ENCODE measurements at regions not wholly inside any gene's neighbourhood (a gene's known extent, or its start where the extent isn't known, plus 50 kb on each side); places are given as distances from the start of the nearest gene placed in this dataset.

GRCh38 chr5:6158974-6159831, 219.1 kb downstream of the MED10 start:
- H3K4me2 ChIP-seq (ENCODE audit: low read length): no peak overlapping the region
- no peaks in the 10 kb centered on the region for H3F3A ChIP-seq (ENCODE audit: insufficient read depth, low read length, poor library complexity, severe bottlenecking)
- no peak overlapping the region for H3K27ac ChIP-seq (ENCODE audit: low read length)
- TF ChIP-seq EP300 (conservative IDR thresholded peaks at IDR 0.05; ENCODE audit: poor library complexity, severe bottlenecking) (no peak), RAD21 (conservative IDR thresholded peaks at IDR 0.05) (no peak), MXI1 (conservative IDR thresholded peaks at IDR 0.05; ENCODE audit: poor library complexity, severe bottlenecking) (no peak), POLR2AphosphoS5 (IDR thresholded peaks at IDR 0.05) (no peak), EZH2 (IDR thresholded peaks at IDR 0.05; ENCODE audit: borderline replicate concordance, insufficient read depth, low read length, poor library complexity, severe bottlenecking) (no peak), SMC3 (conservative IDR thresholded peaks at IDR 0.05; ENCODE audit: poor library complexity) (no peak), TAF1 (IDR thresholded peaks at IDR 0.05; ENCODE audit: low read depth) (no peak), CTCF (IDR thresholded peaks at IDR 0.05; ENCODE audit: poor library complexity, severe bottlenecking) (no peak)
- TF ChIP-seq, protein P1, sequence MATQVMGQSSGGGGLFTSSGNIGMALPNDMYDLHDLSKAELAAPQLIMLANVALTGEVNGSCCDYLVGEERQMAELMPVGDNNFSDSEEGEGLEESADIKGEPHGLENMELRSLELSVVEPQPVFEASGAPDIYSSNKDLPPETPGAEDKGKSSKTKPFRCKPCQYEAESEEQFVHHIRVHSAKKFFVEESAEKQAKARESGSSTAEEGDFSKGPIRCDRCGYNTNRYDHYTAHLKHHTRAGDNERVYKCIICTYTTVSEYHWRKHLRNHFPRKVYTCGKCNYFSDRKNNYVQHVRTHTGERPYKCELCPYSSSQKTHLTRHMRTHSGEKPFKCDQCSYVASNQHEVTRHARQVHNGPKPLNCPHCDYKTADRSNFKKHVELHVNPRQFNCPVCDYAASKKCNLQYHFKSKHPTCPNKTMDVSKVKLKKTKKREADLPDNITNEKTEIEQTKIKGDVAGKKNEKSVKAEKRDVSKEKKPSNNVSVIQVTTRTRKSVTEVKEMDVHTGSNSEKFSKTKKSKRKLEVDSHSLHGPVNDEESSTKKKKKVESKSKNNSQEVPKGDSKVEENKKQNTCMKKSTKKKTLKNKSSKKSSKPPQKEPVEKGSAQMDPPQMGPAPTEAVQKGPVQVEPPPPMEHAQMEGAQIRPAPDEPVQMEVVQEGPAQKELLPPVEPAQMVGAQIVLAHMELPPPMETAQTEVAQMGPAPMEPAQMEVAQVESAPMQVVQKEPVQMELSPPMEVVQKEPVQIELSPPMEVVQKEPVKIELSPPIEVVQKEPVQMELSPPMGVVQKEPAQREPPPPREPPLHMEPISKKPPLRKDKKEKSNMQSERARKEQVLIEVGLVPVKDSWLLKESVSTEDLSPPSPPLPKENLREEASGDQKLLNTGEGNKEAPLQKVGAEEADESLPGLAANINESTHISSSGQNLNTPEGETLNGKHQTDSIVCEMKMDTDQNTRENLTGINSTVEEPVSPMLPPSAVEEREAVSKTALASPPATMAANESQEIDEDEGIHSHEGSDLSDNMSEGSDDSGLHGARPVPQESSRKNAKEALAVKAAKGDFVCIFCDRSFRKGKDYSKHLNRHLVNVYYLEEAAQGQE (IDR thresholded peaks at IDR 0.05; ENCODE audit: borderline replicate concordance): no peak
- H4K20me1 ChIP-seq (ENCODE audit: insufficient read depth): no peaks in the 10 kb centered on the region
- H3K36me3 ChIP-seq (ENCODE audit: insufficient read depth, low read length): no peaks in the 10 kb centered on the region
- no peak overlapping the region for H2AFZ ChIP-seq (ENCODE audit: low read depth, low read length)
- no peaks in the 10 kb centered on the region for H3K9me3 ChIP-seq (ENCODE audit: low read length)
- no peak overlapping the region for H3K9ac ChIP-seq (ENCODE audit: low read length)
- no peak overlapping the region for H3K4me3 ChIP-seq (ENCODE audit: low read length)
- H3K79me2 ChIP-seq (replicated peaks; ENCODE audit: insufficient read depth, low read length): no peaks in the 10 kb centered on the region
- no peaks in the 10 kb centered on the region for H3K27me3 ChIP-seq (ENCODE audit: insufficient read depth, low read depth, low read length)
- H3K9me2 ChIP-seq (ENCODE audit: insufficient read depth, low read length): no peaks in the 10 kb centered on the region

- H4K20me1 ChIP-seq (ENCODE audit: insufficient read depth): no peaks in the 10 kb centered on the region
- TF ChIP-seq EZH2 (IDR thresholded peaks at IDR 0.05; ENCODE audit: borderline replicate concordance, insufficient read depth, low read length, poor library complexity, severe bottlenecking) (no peak), EP300 (conservative IDR thresholded peaks at IDR 0.05; ENCODE audit: poor library complexity, severe bottlenecking) (no peak), TAF1 (IDR thresholded peaks at IDR 0.05; ENCODE audit: low read depth) (no peak), POLR2AphosphoS5 (IDR thresholded peaks at IDR 0.05) (no peak)
- H3K36me3 ChIP-seq (ENCODE audit: insufficient read depth, low read length): no peaks in the 10 kb centered on the region
- H3K27ac ChIP-seq (ENCODE audit: low read length): no peak overlapping the region
- H3K9ac ChIP-seq (ENCODE audit: low read length): no peak overlapping the region
- H3K9me3 ChIP-seq (ENCODE audit: low read length): no peaks in the 10 kb centered on the region
- H3K79me2 ChIP-seq (replicated peaks; ENCODE audit: insufficient read depth, low read length): no peaks in the 10 kb centered on the region
- no peak overlapping the region for H3K4me2 ChIP-seq (ENCODE audit: low read length)
- H3K9me2 ChIP-seq (ENCODE audit: insufficient read depth, low read length): no peaks in the 10 kb centered on the region
- H3K27me3 ChIP-seq (ENCODE audit: insufficient read depth, low read depth, low read length): no peaks in the 10 kb centered on the region
- H3K4me3 ChIP-seq (ENCODE audit: low read length): no peak overlapping the region
- H3F3A ChIP-seq (ENCODE audit: insufficient read depth, low read length, poor library complexity, severe bottlenecking): no peaks in the 10 kb centered on the region
- no peak overlapping the region for H2AFZ ChIP-seq (ENCODE audit: low read depth, low read length)
These were observed 224.1 kb downstream of the MED10 start for GRCh38 chr5:6154216-6154615.

Measured in neural cell (in vitro differentiated cells).